Upper lobe of left lung (tissue), 6 donors: ENCODE measurements at regions not wholly inside any gene's neighbourhood (a gene's known extent, or its start where the extent isn't known, plus 50 kb on each side); places are given as distances from the start of the nearest gene placed in this dataset.

Source experiments
- ATAC-seq, 2 donors: fragments of 200-7000 bp; cut with Tn5 transposase; one replicate each; pipeline ENCODE4 v1.9.1; 2022; ENCODE audit warnings: mild to moderate bottlenecking in 2 of 2, moderate library complexity in 2 of 2; ENCODE audit not compliant: low FRiP score in 2 of 2
- DNase-seq, 2 donors: peaks; one replicate each; pipeline ENCODE4 v3.0.0-alpha.2; 2019 to 2020
- H3K27ac ChIP-seq, 4 donors: fragments of 200-600 bp; sonication (generic); one replicate each; pipeline ENCODE4 v1.5.1; 2016 to 2019
- H3K27me3 ChIP-seq, 4 donors: fragments of 200-600 bp; sonication (generic); one replicate each; pipeline ENCODE4 v1.5.1; 2017 to 2019
- H3K36me3 ChIP-seq, 4 donors: fragments of 200-600 bp; sonication (generic); one replicate each; pipeline ENCODE4 v1.5.1; 2016 to 2019
- H3K4me1 ChIP-seq, 4 donors: fragments of 200-600 bp; sonication (generic); one replicate each; pipeline ENCODE4 v1.5.1; 2018 to 2019
- H3K4me3 ChIP-seq, 4 donors: fragments of 200-600 bp; sonication (generic); one replicate each; pipeline ENCODE4 v1.5.1; 2017 to 2019; ENCODE audit warnings: mild to moderate bottlenecking in 2 of 4, moderate library complexity in 1 of 4
- H3K9me3 ChIP-seq, 4 donors: fragments of 200-600 bp; sonication (generic); one replicate each; pipeline ENCODE4 v1.5.1; 2018 to 2019
- EP300 ChIP-seq, 4 donors: sonication (generic); formaldehyde crosslinking; IDR thresholded peaks; one replicate each; pipeline ENCODE4 v1.5.1; 2017; ENCODE audit warnings: antibody characterized with exemption in 4 of 4, control low read depth in 2 of 4
- POLR2A ChIP-seq, 4 donors: fragments of 450-650 bp; IDR thresholded peaks; one replicate each; pipeline ENCODE4 v1.5.1; 2016 to 2017; ENCODE audit warnings: antibody characterized with exemption in 4 of 4, mild to moderate bottlenecking in 2 of 4
- POLR2AphosphoS5 ChIP-seq, 2 donors: sonication (generic); formaldehyde crosslinking; IDR thresholded peaks; one replicate each; pipeline ENCODE4 v1.5.1; 2017; ENCODE audit warnings: antibody characterized with exemption in 2 of 2
- WGBS, 2 donors: methylation state at CpG; one replicate each; pipeline ENCODE4 v1.1.5; 2017 to 2018; 5-methylcytosine and 5-hydroxymethylcytosine counted together
- TF ChIP-seq, protein P1 (sequence below), 6 experiments: fragments of 450-650 bp in 4 of 6; fragments of 200-600 bp in 2 of 6; sonication (generic) in 2 of 6; IDR thresholded peaks; one replicate each; pipeline ENCODE4 v1.5.1; 2016 to 2019; ENCODE audit warnings: antibody characterized with exemption in 6 of 6
- donor health status: DM: no; HTN: no; CAD: no; lungs with moderate emphysema.
- donor health status: DM: no; HTN: yes; CAD: no; lungs with severe emphysema.

GRCh38 chrX:13198056-13198761 is 121.6 kb downstream of the ATXN3L start:
- no peak for DNase-seq

GRCh38 chrX:13196782-13197181 is 123.1 kb downstream of the ATXN3L start:
- Histone ChIP-seq H3K36me3 (no peaks in the 10 kb centered on the region), H3K27ac (no peak overlapping the region), H3K27me3 (no peaks in the 10 kb centered on the region), H3K4me3 (no peak overlapping the region), H3K4me1 (peaks cover 0 to 5% (median 0%) of the 10 kb centered on the region in 4 donors), H3K9me3 (no peaks in the 10 kb centered on the region)
- TF ChIP-seq POLR2AphosphoS5 (IDR thresholded peaks at IDR 0.05), result no peak
- TF ChIP-seq, protein P1, sequence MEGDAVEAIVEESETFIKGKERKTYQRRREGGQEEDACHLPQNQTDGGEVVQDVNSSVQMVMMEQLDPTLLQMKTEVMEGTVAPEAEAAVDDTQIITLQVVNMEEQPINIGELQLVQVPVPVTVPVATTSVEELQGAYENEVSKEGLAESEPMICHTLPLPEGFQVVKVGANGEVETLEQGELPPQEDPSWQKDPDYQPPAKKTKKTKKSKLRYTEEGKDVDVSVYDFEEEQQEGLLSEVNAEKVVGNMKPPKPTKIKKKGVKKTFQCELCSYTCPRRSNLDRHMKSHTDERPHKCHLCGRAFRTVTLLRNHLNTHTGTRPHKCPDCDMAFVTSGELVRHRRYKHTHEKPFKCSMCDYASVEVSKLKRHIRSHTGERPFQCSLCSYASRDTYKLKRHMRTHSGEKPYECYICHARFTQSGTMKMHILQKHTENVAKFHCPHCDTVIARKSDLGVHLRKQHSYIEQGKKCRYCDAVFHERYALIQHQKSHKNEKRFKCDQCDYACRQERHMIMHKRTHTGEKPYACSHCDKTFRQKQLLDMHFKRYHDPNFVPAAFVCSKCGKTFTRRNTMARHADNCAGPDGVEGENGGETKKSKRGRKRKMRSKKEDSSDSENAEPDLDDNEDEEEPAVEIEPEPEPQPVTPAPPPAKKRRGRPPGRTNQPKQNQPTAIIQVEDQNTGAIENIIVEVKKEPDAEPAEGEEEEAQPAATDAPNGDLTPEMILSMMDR (IDR thresholded peaks at IDR 0.05), result no peak
- no peak for TF ChIP-seq EP300 (IDR thresholded peaks at IDR 0.05)
- no peak for TF ChIP-seq POLR2A (IDR thresholded peaks at IDR 0.05)
- DNase-seq (no peak), ATAC-seq (no peak)
- 89 to 95% methylated on average over 2 of the region's 2 CpGs for WGBS, 2 donors

More at GRCh38 chrX:13198056-13198761, 121.6 kb downstream of the ATXN3L start:
- Histone ChIP-seq H3K27ac (no peak overlapping the region), H3K27me3 (no peaks in the 10 kb centered on the region), H3K4me1 (peaks cover 0 to 5% (median 1%) of the 10 kb centered on the region in 4 donors), H3K36me3 (no peaks in the 10 kb centered on the region), H3K9me3 (no peaks in the 10 kb centered on the region), H3K4me3 (no peak overlapping the region)
- 76 to 77% methylated on average over 3 to 4 of the region's 4 CpGs for WGBS, 2 donors
- ATAC-seq, result no peak
- TF ChIP-seq EP300 (IDR thresholded peaks at IDR 0.05) (no peak), POLR2AphosphoS5 (IDR thresholded peaks at IDR 0.05) (no peak)
- TF ChIP-seq, protein P1 (IDR thresholded peaks at IDR 0.05), result no peak

DNA sequence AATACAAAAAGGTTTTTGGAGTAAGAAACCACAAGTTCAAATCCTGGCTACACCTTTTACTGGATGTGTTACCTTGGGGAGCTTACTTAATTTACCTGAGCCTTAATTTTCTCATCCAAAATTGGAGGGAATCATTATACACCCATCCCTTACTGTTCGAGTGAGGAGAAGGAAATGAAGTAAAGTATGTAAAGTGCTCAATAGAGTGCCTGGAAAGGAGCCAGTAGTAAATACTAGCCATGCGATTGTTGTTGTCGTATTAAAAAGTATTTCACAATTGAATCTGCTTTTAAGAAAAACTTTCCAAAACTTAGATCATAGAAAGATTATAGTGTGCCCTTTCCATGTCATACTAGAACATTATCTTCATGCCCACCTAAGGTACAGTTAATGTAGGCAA is 124.5 kb downstream of the ATXN3L start:
- DNase-seq, result no peak
- ATAC-seq, result no peak
- TF ChIP-seq POLR2A (IDR thresholded peaks at IDR 0.05) (no peak), EP300 (IDR thresholded peaks at IDR 0.05) (no peak), POLR2AphosphoS5 (IDR thresholded peaks at IDR 0.05) (no peak)
- TF ChIP-seq, protein P1 (IDR thresholded peaks at IDR 0.05), result no peak
- H3K4me1 ChIP-seq, result peaks cover 0 to 3% (median 0%) of the 10 kb centered on the region in 4 donors
- H3K27me3 ChIP-seq, result no peaks in the 10 kb centered on the region
- H3K36me3 ChIP-seq, result no peaks in the 10 kb centered on the region
- no peak overlapping the region for H3K4me3 ChIP-seq
- no peak overlapping the region for H3K27ac ChIP-seq
- WGBS, 2 donors, result 44 to 47% methylated on average over 3 of the region's 3 CpGs
- H3K9me3 ChIP-seq, result no peaks in the 10 kb centered on the region

GRCh38 chrX:13194291-13195103 is 125.4 kb downstream of the ATXN3L start:
- peaks cover 0 to 7% (median 3%) of the 10 kb centered on the region in 4 donors for H3K4me1 ChIP-seq
- H3K4me3 ChIP-seq, result no peak overlapping the region
- ATAC-seq, result peak in 1 of 2 donors; percentile 63
- 10 to 26% methylated on average over 4 of the region's 4 CpGs for WGBS, 2 donors
- no peaks in the 10 kb centered on the region for H3K36me3 ChIP-seq
- DNase-seq, result no peak
- no peaks in the 10 kb centered on the region for H3K9me3 ChIP-seq
- TF ChIP-seq, protein P1 (IDR thresholded peaks at IDR 0.05), result no peak
- no peak for TF ChIP-seq POLR2A (IDR thresholded peaks at IDR 0.05)
- TF ChIP-seq POLR2AphosphoS5 (IDR thresholded peaks at IDR 0.05), result no peak
- TF ChIP-seq EP300 (IDR thresholded peaks at IDR 0.05), result no peak
- peak overlapping the region in 1 of 4 donors; percentile 2 for H3K27ac ChIP-seq
- H3K27me3 ChIP-seq, result no peaks in the 10 kb centered on the region
